22Rv1 (cell line): ENCODE measurements at regions not wholly inside any gene's neighbourhood (a gene's known extent, or its start where the extent isn't known, plus 50 kb on each side); places are given as distances from the start of the nearest gene placed in this dataset.

Experiments used
- CTCF ChIP-seq: fragments of 450-650 bp; IDR thresholded peaks from 2 replicates; pipeline ENCODE4 v1.5.1; 2017; ENCODE audit warnings: mild to moderate bottlenecking
- ZFX ChIP-seq: fragments of 450-650 bp; IDR thresholded peaks from 2 replicates; pipeline ENCODE4 v1.6.1; 2017; ENCODE audit warnings: antibody characterized with exemption, borderline replicate concordance

GRCh38 chr12:20040831-20041230, 327.5 kb upstream of the PDE3A start:
- TF ChIP-seq CTCF (no peak), ZFX (no peak)
